Suprapubic skin (tissue), 4 donors: ENCODE measurements at regions not wholly inside any gene's neighbourhood (a gene's known extent, or its start where the extent isn't known, plus 50 kb on each side); places are given as distances from the start of the nearest gene placed in this dataset.

Experiments used
- DNase-seq, 2 donors: peaks; one replicate each; pipeline ENCODE4 v3.0.0-alpha.2; 2019; ENCODE audit warnings: low spot score in 2 of 2
- H3K27ac ChIP-seq: fragments of 200-600 bp; sonication (generic); one replicate; pipeline ENCODE4 v1.5.1; 2019
- H3K27me3 ChIP-seq: fragments of 200-600 bp; sonication (generic); one replicate; pipeline ENCODE4 v1.5.1; 2019
- H3K36me3 ChIP-seq: fragments of 200-600 bp; sonication (generic); one replicate; pipeline ENCODE4 v1.5.1; 2019
- H3K4me1 ChIP-seq: fragments of 200-600 bp; sonication (generic); one replicate; pipeline ENCODE4 v1.5.1; 2019
- H3K4me3 ChIP-seq: fragments of 200-600 bp; sonication (generic); one replicate; pipeline ENCODE4 v1.5.1; 2019; ENCODE audit warnings: mild to moderate bottlenecking
- H3K9me3 ChIP-seq: fragments of 200-600 bp; sonication (generic); one replicate; pipeline ENCODE4 v1.5.1; 2019
- CTCF ChIP-seq, 2 donors: fragments of 200-600 bp in 1 of 2; fragments of 450-650 bp in 1 of 2; sonication (generic) in 1 of 2; IDR thresholded peaks; one replicate each; pipeline ENCODE4 v1.5.1; 2016 to 2019; ENCODE audit warnings: antibody characterized with exemption in 2 of 2, mild to moderate bottlenecking in 1 of 2, moderate library complexity in 1 of 2
- EP300 ChIP-seq: sonication (generic); formaldehyde crosslinking; IDR thresholded peaks from one replicate; pipeline ENCODE4 v1.6.1; 2017; ENCODE audit warnings: antibody characterized with exemption
- POLR2A ChIP-seq, 2 donors: fragments of 450-650 bp; IDR thresholded peaks; one replicate each; pipeline ENCODE4 v1.6.1; 2017; ENCODE audit warnings: antibody characterized with exemption in 2 of 2, mild to moderate bottlenecking in 2 of 2, moderate library complexity in 2 of 2
- POLR2AphosphoS5 ChIP-seq, 3 donors: sonication (generic); formaldehyde crosslinking; IDR thresholded peaks; one replicate each; pipeline ENCODE4 v1.6.1; 2017; ENCODE audit warnings: antibody characterized with exemption in 3 of 3
- WGBS: methylation state at CpG from one replicate; pipeline ENCODE4 v1.1.5; 2018; 5-methylcytosine and 5-hydroxymethylcytosine counted together

- H3K27ac ChIP-seq = no peak overlapping the region
- TF ChIP-seq EP300 (no peak), POLR2A (IDR thresholded peaks at IDR 0.05) (no peak), CTCF (IDR thresholded peaks at IDR 0.05) (no peak), POLR2AphosphoS5 (IDR thresholded peaks at IDR 0.05) (no peak)
- 90% methylated on average over 2 of the region's 2 CpGs for WGBS
- no peaks in the 10 kb centered on the region for H3K4me1 ChIP-seq
- no peaks in the 10 kb centered on the region for H3K36me3 ChIP-seq
- no peak for DNase-seq
- no peaks in the 10 kb centered on the region for H3K27me3 ChIP-seq
- no peaks in the 10 kb centered on the region for H3K9me3 ChIP-seq
- H3K4me3 ChIP-seq = no peak overlapping the region
These were observed 1588.9 kb upstream of the PCDH7 start for GRCh38 chr4:29131304-29131703.

GRCh38 chr4:29142708-29143107, 1577.5 kb upstream of the PCDH7 start:
- no peaks in the 10 kb centered on the region for H3K36me3 ChIP-seq

GRCh38 chr4:29151584-29151983, 1568.6 kb upstream of the PCDH7 start:
- Histone ChIP-seq H3K4me3 (no peak overlapping the region), H3K27me3 (no peaks in the 10 kb centered on the region), H3K4me1 (no peaks in the 10 kb centered on the region), H3K9me3 (no peaks in the 10 kb centered on the region), H3K27ac (no peak overlapping the region), H3K36me3 (no peaks in the 10 kb centered on the region)
- DNase-seq = no peak
- TF ChIP-seq EP300 (no peak), POLR2A (IDR thresholded peaks at IDR 0.05) (no peak), CTCF (IDR thresholded peaks at IDR 0.05) (no peak), POLR2AphosphoS5 (IDR thresholded peaks at IDR 0.05) (no peak)
- 64% methylated on average over 2 of the region's 2 CpGs for WGBS

More at GRCh38 chr4:29142708-29143107, 1577.5 kb upstream of the PCDH7 start:
- no peak overlapping the region for H3K27ac ChIP-seq
- 75% methylated on average over 2 of the region's 2 CpGs for WGBS
- no peak for TF ChIP-seq EP300
- no peak for TF ChIP-seq POLR2A (IDR thresholded peaks at IDR 0.05)
- TF ChIP-seq POLR2AphosphoS5 (IDR thresholded peaks at IDR 0.05) = no peak
- no peak for TF ChIP-seq CTCF (IDR thresholded peaks at IDR 0.05)
- no peaks in the 10 kb centered on the region for H3K9me3 ChIP-seq
- no peak for DNase-seq
- H3K4me3 ChIP-seq = no peak overlapping the region
- no peaks in the 10 kb centered on the region for H3K4me1 ChIP-seq
- H3K27me3 ChIP-seq = no peaks in the 10 kb centered on the region

GRCh38 chr4:29153642-29154041, 1566.5 kb upstream of the PCDH7 start:
- DNase-seq = no peak
- Histone ChIP-seq H3K36me3 (no peaks in the 10 kb centered on the region), H3K4me3 (no peak overlapping the region), H3K27ac (no peak overlapping the region), H3K9me3 (no peaks in the 10 kb centered on the region), H3K4me1 (no peaks in the 10 kb centered on the region), H3K27me3 (no peaks in the 10 kb centered on the region)
- TF ChIP-seq POLR2AphosphoS5 (IDR thresholded peaks at IDR 0.05) (no peak), EP300 (no peak), POLR2A (IDR thresholded peaks at IDR 0.05) (no peak), CTCF (IDR thresholded peaks at IDR 0.05) (no peak)
- WGBS = 66% methylated on average over 3 of the region's 3 CpGs

- WGBS = 86% methylated on average over 1 of the region's 1 CpG
These were observed 1544.9 kb upstream of the PCDH7 start for GRCh38 chr4:29175291-29175690.

More at GRCh38 chr4:29175291-29175690, 1544.9 kb upstream of the PCDH7 start:
- Histone ChIP-seq H3K36me3 (no peaks in the 10 kb centered on the region), H3K27me3 (no peaks in the 10 kb centered on the region), H3K4me3 (no peak overlapping the region), H3K9me3 (peaks cover 7% of the 10 kb centered on the region), H3K4me1 (no peaks in the 10 kb centered on the region), H3K27ac (no peak overlapping the region)
- TF ChIP-seq EP300 (no peak), POLR2A (IDR thresholded peaks at IDR 0.05) (no peak), CTCF (IDR thresholded peaks at IDR 0.05) (no peak), POLR2AphosphoS5 (IDR thresholded peaks at IDR 0.05) (no peak)
- no peak for DNase-seq
